ENCODE measurements at regions not wholly inside any gene's neighbourhood (a gene's known extent, or its start where the extent isn't known, plus 50 kb on each side); places are given as distances from the start of the nearest gene placed in this dataset.

DNA sequence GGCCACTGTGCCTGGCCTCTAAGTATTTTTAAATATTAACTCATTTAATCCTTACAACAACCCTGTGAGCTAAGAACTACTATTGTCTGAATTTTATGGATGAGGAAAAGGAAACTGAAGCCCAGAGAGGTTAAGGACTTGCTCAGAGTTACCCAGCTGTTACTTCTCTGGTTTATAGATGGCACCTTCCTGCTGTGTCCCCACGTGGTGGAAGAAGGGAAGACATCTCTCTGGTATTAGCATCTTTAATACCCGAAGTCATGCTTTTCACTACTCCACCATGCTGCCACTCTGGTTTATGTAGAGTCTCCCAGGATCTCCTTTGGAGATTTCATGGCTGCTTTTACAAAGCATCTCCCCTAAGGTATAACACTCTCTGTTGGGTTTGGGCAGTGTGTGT, 105.5 kb upstream of the MKLN1 start:
- TF ChIP-seq POLR2A (IDR thresholded peaks at IDR 0.05; ENCODE audit: low read depth, low read length) (no peak), POLR2AphosphoS5 (IDR thresholded peaks at IDR 0.05; ENCODE audit: low read depth, low read length) (no peak), TAF1 (IDR thresholded peaks at IDR 0.05; ENCODE audit: borderline replicate concordance, low read depth, low read length) (no peak)

Data from GM12892 (cell line).